H9 (cell line): ENCODE measurements at regions not wholly inside any gene's neighbourhood (a gene's known extent, or its start where the extent isn't known, plus 50 kb on each side); places are given as distances from the start of the nearest gene placed in this dataset.

Experiments used
- DNase-seq: peaks from one replicate; pipeline ENCODE4 v3.0.0-alpha.2; 2017
- H2AFZ ChIP-seq: one replicate; pipeline ENCODE4 v1.6.1; 2013; ENCODE audit warnings: mild to moderate bottlenecking, low read length, control low read depth, moderate library complexity
- H2AK5ac ChIP-seq: 2 replicates; pipeline ENCODE4 v1.6.1; 2013; ENCODE audit warnings: low read length, control low read depth, mixed read lengths; ENCODE audit not compliant: insufficient read length
- H2BK120ac ChIP-seq: one replicate; pipeline ENCODE4 v1.6.1; 2013; ENCODE audit warnings: low read depth, mild to moderate bottlenecking, low read length, control low read depth, inconsistent platforms; ENCODE audit not compliant: poor library complexity, severe bottlenecking
- H2BK12ac ChIP-seq: 2 replicates; pipeline ENCODE4 v1.6.1; 2013; ENCODE audit warnings: low read length, control low read depth, mixed read lengths, low read depth; ENCODE audit not compliant: insufficient read length
- H2BK15ac ChIP-seq: 2 replicates; pipeline ENCODE4 v1.6.1; 2013; ENCODE audit warnings: low read depth, low read length, control low read depth
- H2BK20ac ChIP-seq: one replicate; pipeline ENCODE4 v1.6.1; 2013; ENCODE audit warnings: low read depth, mild to moderate bottlenecking, low read length, control low read depth, inconsistent platforms; ENCODE audit not compliant: poor library complexity, severe bottlenecking
- H2BK5ac ChIP-seq: 2 replicates; pipeline ENCODE4 v1.6.1; 2013; ENCODE audit warnings: low read length, control low read depth, mixed read lengths; ENCODE audit not compliant: insufficient read length
- H3K14ac ChIP-seq: 2 replicates; pipeline ENCODE4 v1.6.1; 2013; ENCODE audit warnings: low read length, control low read depth; ENCODE audit not compliant: insufficient read depth
- H3K18ac ChIP-seq: 2 replicates; pipeline ENCODE4 v1.6.1; 2013; ENCODE audit warnings: low read depth, mild to moderate bottlenecking, mixed read lengths, low read length, control low read depth; ENCODE audit not compliant: insufficient read length
- H3K23ac ChIP-seq: 2 replicates; pipeline ENCODE4 v1.6.1; 2013; ENCODE audit warnings: low read length, control low read depth, mixed read lengths, low read depth; ENCODE audit not compliant: insufficient read length
- H3K23me2 ChIP-seq: 2 replicates; pipeline ENCODE4 v1.6.1; 2013; ENCODE audit warnings: low read depth, mild to moderate bottlenecking, mixed read lengths, low read length, control low read depth; ENCODE audit not compliant: insufficient read length, poor library complexity, severe bottlenecking
- H3K27ac ChIP-seq: 2 replicates; pipeline ENCODE4 v1.5.1; 2013; ENCODE audit warnings: low read length, control low read depth, mixed read lengths, low read depth; ENCODE audit not compliant: insufficient read length
- H3K27me3 ChIP-seq: 2 replicates; pipeline ENCODE4 v1.6.1; 2013; ENCODE audit warnings: low read length, control low read depth, inconsistent platforms; ENCODE audit not compliant: insufficient read depth
- H3K4ac ChIP-seq: 2 replicates; pipeline ENCODE4 v1.6.1; 2013; ENCODE audit warnings: low read depth, mild to moderate bottlenecking, control low read depth, inconsistent platforms, low read length, moderate library complexity
- H3K4me1 ChIP-seq: 2 replicates; pipeline ENCODE4 v1.6.1; 2013; ENCODE audit warnings: low read length, control low read depth, inconsistent platforms; ENCODE audit not compliant: insufficient read depth
- H3K4me2 ChIP-seq: 2 replicates; pipeline ENCODE4 v1.6.1; 2013; ENCODE audit warnings: low read length, control low read depth, mixed read lengths; ENCODE audit not compliant: insufficient read length, insufficient read depth
- H3K56ac ChIP-seq: 2 replicates; pipeline ENCODE4 v1.6.1; 2013; ENCODE audit warnings: low read depth, mild to moderate bottlenecking, mixed read lengths, low read length, control low read depth; ENCODE audit not compliant: insufficient read length
- H3K79me1 ChIP-seq: 2 replicates; pipeline ENCODE4 v1.6.1; 2013; ENCODE audit warnings: low read depth, mild to moderate bottlenecking, moderate library complexity, low read length, control low read depth, inconsistent platforms; ENCODE audit not compliant: insufficient read depth, poor library complexity, severe bottlenecking
- H3K79me2 ChIP-seq: 2 replicates; pipeline ENCODE4 v1.6.1; 2013; ENCODE audit warnings: low read length, control low read depth, inconsistent platforms; ENCODE audit not compliant: insufficient read depth
- H3K9ac ChIP-seq: 2 replicates; pipeline ENCODE4 v1.6.1; 2013; ENCODE audit warnings: low read length, control low read depth, mixed read lengths; ENCODE audit not compliant: insufficient read length; ENCODE audit errors: extremely low read depth
- H3K9me3 ChIP-seq: one replicate; pipeline ENCODE4 v1.6.1; 2013; ENCODE audit warnings: low read depth, low read length, inconsistent platforms; ENCODE audit not compliant: control insufficient read depth
- H3T11ph ChIP-seq: one replicate; pipeline ENCODE4 v1.6.1; 2013; ENCODE audit warnings: mild to moderate bottlenecking, low read length, control low read depth, inconsistent platforms
- H4K20me1 ChIP-seq: one replicate; pipeline ENCODE4 v1.6.1; 2013; ENCODE audit not compliant: control insufficient read depth, insufficient read length, insufficient read depth
- H4K5ac ChIP-seq: 2 replicates; pipeline ENCODE4 v1.6.1; 2013; ENCODE audit warnings: low read depth, mild to moderate bottlenecking, mixed read lengths, low read length, control low read depth; ENCODE audit not compliant: insufficient read length
- H4K8ac ChIP-seq: replicated peaks from 2 replicates; pipeline ENCODE4 v1.6.1; 2013; ENCODE audit warnings: low read length, control low read depth, mixed read lengths, low read depth; ENCODE audit not compliant: insufficient read length
- H4K91ac ChIP-seq: 2 replicates; pipeline ENCODE4 v1.6.1; 2013; ENCODE audit warnings: low read depth, mild to moderate bottlenecking, moderate library complexity, mixed read lengths, low read length, control low read depth; ENCODE audit not compliant: insufficient read length
- H3K27ac Mint-ChIP-seq, 3 experiments: 2 replicates in 2 of 3; 3 replicates in 1 of 3; pipeline ENCODE4 v1.8.0; 2020 to 2021; ENCODE audit warnings: mixed read lengths in 3 of 3, mild to moderate bottlenecking in 1 of 3, moderate library complexity in 1 of 3
- H3K27me3 Mint-ChIP-seq: 2 replicates; pipeline ENCODE4 v1.8.0; 2021; ENCODE audit warnings: low read depth, mild to moderate bottlenecking, moderate library complexity, mixed read lengths
- H3K36me3 Mint-ChIP-seq, 3 experiments: 2 replicates in 2 of 3; 3 replicates in 1 of 3; pipeline ENCODE4 v1.8.0; 2020 to 2021; ENCODE audit warnings: low read depth in 3 of 3, mixed read lengths in 3 of 3; ENCODE audit not compliant: insufficient read depth in 1 of 3
- H3K4me1 Mint-ChIP-seq, 2 experiments: 2 replicates each; pipeline ENCODE4 v1.8.0; 2020; ENCODE audit warnings: mixed read lengths in 2 of 2
- H3K4me3 Mint-ChIP-seq, 2 experiments: 2 replicates in 1 of 2; 3 replicates in 1 of 2; pipeline ENCODE4 v1.8.0; 2020 to 2021; ENCODE audit warnings: mild to moderate bottlenecking in 2 of 2, mixed read lengths in 2 of 2, moderate library complexity in 1 of 2
- H3K9me3 Mint-ChIP-seq, 2 experiments: 2 replicates in 1 of 2; 3 replicates in 1 of 2; pipeline ENCODE4 v1.8.0; 2020; ENCODE audit warnings: mild to moderate bottlenecking in 2 of 2, mixed read lengths in 2 of 2, moderate library complexity in 1 of 2
- CTCF ChIP-seq: fragments of 200-600 bp; sonication (generic); conservative IDR thresholded peaks from 3 replicates; pipeline ENCODE4 v1.8.0; 2021; ENCODE audit warnings: antibody characterized with exemption, mild to moderate bottlenecking
- WGBS: extraction: QIAGEN DNeasy Blood & Tissue Kit; methylation state at CpG from one replicate; pipeline ENCODE4 v1.1.7; 2013; ENCODE audit warnings: missing lambda C conversion rate, low lambda C conversion rate, mixed read lengths; ENCODE audit not compliant: insufficient read length; ENCODE audit errors: extremely low coverage; 5-methylcytosine and 5-hydroxymethylcytosine counted together

GRCh38 chr12:93116632-93117031 is 187.5 kb upstream of the EEA1 start:
- Histone ChIP-seq H2AFZ (no peak overlapping the region), H2AK5ac (no peak overlapping the region), H4K5ac (no peak overlapping the region), H4K8ac (no peak overlapping the region), H4K20me1 (no peaks in the 10 kb centered on the region), H3K79me1 (no peaks in the 10 kb centered on the region), H3K23ac (no peak overlapping the region), H3K27ac (no peak overlapping the region), H3K79me2 (no peaks in the 10 kb centered on the region), H2BK20ac (no peak overlapping the region), H3K9ac (no peak overlapping the region), H3K14ac (no peak overlapping the region), H3K18ac (no peak overlapping the region), H4K91ac (no peak overlapping the region), H2BK12ac (no peak overlapping the region), H3K23me2 (no peaks in the 10 kb centered on the region), H2BK120ac (no peak overlapping the region), H3K4ac (no peak overlapping the region), H3K56ac (no peak overlapping the region), H3K4me1 (no peaks in the 10 kb centered on the region), H2BK5ac (no peak overlapping the region), H3K27me3 (no peaks in the 10 kb centered on the region), H3K9me3 (no peaks in the 10 kb centered on the region), H3K4me2 (no peak overlapping the region), H3T11ph (no peak overlapping the region), H2BK15ac (no peak overlapping the region)
- no peak for TF ChIP-seq CTCF
- Mint-ChIP-seq H3K36me3 (no peaks in the 10 kb centered on the region; a peak in 1 of 7 replicates), H3K4me3 (no peak overlapping the region), H3K9me3 (no peaks in the 10 kb centered on the region), H3K27ac (no peak overlapping the region; a peak in 1 of 7 replicates), H3K27me3 (peaks cover 5% of the 10 kb centered on the region), H3K4me1 (no peaks in the 10 kb centered on the region)
- no CpG with 5 or more reads among the region's 4 CpGs for WGBS
- DNase-seq = no peak
